HG02870 (cell line): ENCODE measurements at regions not wholly inside any gene's neighbourhood (a gene's known extent, or its start where the extent isn't known, plus 50 kb on each side); places are given as distances from the start of the nearest gene placed in this dataset.
"Not testable (repeated sequence)": the region's sequence is repeated elsewhere in the genome, so short reads cannot be mapped to it uniquely, and the experiment has no call there.

Experiments used
- ATAC-seq: cut with Tn5 transposase; IDR thresholded peaks from one replicate; pipeline ENCODE4 v1.9.1; 2021; ENCODE audit warnings: mild to moderate bottlenecking, moderate library complexity; ENCODE audit not compliant: unreplicated experiment

DNA sequence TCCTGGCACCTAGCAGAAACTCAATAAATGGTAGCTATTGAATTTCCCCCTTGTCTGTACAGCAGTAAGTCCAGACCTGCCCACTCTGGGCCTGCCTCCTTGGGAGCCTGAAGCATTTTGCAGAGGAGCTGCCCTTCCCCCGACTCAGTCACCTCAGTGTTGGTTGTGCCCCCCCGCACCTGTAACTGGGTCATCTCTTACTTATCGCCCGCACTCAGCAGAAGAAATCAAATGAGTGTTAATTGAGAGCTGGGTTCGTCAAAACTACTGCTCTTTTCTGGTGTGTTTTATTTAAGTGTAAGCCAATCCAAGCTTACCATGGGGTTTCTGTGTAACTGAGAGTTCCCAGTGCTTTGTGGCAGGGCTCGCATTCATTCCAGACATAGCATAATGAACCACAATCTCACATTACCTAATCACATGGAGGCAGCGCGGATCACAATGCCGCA lies 175.5 kb upstream of the IRF2BP2 start:
- ATAC-seq: not testable (repeated sequence)

DNA sequence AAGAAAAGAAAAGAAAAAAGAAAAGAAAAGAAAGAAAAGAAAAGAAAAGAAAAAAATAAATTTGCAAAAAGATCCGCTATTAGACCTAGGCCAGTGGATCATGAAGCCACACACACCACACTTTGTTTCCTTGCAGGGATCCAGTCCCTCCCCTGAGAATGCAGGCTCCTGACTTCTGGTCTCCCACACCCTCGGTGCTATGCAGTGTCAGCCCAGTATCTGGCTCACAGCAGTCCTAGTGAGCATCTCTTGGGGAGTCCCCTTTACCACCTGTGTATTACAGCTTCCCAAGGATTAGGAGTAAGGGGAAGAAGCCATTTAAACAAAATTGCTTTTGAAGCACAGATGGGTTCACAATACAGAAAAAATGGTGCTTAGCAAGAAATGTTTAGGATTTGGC lies 174.1 kb upstream of the IRF2BP2 start:
- not testable (repeated sequence) for ATAC-seq

DNA sequence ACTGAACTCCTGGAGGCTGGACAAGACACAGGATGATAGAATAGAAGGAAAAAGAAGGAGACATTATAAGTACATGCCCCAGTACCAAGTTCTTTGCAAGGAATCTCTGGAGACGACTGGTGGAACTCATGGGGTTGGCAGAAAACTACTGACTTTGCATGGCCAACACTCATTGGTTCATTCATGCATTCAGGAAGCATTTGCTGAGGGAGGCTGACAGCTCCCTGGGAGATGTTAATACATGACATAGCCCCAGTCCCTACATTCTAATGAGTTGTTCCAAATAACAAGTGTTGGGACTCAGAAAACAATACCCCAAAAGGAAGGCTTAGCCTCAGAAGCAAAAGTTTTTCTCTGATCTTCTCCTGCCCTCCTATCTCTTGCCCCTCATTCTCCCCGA lies 172.8 kb upstream of the IRF2BP2 start:
- no peak for ATAC-seq

GRCh38 chr1:234782105-234782751 lies 172.2 kb upstream of the IRF2BP2 start:
- ATAC-seq: no peak

DNA sequence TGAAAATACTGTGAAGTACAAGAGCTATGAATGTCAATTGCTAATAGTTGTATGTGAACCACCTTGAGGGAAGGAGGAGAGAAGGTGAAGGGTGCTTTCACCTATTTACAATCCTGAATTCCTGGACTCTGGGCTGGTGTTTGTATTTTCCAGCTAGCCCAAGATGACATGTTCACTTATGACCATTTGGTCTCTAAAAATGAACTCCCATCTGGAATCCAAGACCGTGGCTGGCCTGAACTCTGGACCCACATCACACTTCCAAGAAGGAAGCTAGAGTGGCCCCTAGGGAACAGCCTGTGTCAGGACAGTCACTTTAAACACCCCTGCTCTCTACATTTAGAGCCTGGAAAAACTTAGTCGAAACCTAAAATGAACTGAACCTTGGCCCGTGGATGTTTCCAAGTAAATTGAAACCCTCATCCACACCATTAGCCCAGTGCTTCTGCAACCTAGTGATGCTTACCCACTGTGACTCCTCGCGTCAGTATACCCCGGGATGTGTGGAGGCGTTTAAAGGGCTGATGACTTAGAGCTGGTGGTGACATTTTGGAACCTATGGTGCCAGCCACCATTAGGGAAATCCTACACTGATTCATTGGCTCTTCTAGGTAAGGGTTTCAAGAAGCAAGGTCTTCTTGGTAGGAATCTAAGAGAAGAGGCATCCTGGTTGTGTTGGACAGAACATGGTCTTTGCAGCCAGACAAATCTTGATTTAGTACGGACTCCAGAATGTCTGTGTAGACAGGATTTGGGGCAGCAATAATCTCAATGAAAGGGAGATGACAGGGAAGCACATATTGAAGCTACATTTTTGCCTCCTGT lies 171.5 kb upstream of the IRF2BP2 start:
- ATAC-seq: no peak

GRCh38 chr1:234780531-234781162 lies 170.7 kb upstream of the IRF2BP2 start:
- no peak for ATAC-seq

DNA sequence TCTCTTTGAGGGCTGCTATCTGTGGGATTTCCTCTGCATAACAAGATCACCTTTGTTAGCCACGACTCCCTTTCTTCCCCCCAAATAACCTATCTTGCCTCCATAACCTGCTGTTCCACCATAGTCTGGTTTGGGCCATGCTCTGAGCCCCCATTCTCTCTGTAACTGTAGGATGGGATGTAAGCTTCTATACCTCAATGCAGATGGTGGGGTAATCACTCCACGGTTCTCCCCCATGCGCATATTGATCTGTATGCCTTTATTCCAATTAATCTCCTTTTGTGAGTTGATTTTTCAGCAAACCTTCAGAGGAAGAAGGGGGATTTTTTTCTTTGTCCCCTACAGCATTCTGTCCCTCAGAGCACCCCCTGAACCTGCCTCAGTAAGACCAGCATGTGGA lies 170.1 kb upstream of the IRF2BP2 start:
- no peak for ATAC-seq

- ATAC-seq: not testable (repeated sequence)
These were observed 169.6 kb upstream of the IRF2BP2 start for GRCh38 chr1:234779600-234779999.

- ATAC-seq: no peak
These were observed 169.2 kb upstream of the IRF2BP2 start for GRCh38 chr1:234779160-234779538.

DNA sequence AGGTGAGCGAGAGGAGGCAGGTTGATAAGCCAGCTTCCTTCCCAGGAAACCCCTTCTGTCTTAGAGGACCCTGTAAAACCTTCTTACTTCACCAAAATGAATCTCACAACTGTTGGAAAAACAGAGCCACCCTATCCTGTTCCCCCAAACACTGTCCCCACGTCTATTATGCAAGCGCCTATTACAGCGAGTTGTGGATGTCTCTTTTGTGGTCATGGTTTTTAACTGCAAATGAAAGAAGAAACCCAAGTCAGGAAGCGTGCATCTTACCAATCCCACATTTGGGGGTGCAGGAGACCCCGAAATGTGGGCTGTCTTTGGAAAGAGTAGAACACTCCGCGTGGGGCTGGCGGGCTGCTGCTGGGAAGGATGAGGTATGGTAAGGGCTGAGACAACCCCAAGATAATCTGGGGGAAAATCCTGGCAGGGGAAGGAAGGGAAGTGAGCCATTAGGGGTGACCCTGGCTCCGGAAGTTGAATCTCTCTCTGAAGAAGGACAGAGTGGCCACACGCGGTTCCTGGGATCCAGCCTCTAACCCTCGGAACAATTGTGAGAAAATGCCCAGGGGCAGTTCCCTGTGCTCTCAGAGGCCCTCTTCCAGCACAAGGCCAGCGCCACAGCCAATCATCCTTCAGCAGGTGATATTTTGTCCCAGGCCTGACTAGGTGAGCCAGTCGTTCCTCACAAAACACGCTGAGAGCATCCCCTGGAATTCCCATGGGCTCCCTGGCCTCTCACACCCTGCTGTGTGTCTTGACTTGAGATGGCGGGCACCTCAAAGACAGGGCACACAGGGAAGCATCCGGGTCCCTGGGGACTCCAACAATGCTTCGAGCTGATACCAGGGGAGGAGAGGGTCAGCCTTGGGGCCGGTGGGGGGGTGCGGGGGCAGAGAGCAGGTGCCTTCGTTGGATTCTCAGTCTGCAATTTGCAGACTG lies 168.5 kb upstream of the IRF2BP2 start:
- no peak for ATAC-seq

DNA sequence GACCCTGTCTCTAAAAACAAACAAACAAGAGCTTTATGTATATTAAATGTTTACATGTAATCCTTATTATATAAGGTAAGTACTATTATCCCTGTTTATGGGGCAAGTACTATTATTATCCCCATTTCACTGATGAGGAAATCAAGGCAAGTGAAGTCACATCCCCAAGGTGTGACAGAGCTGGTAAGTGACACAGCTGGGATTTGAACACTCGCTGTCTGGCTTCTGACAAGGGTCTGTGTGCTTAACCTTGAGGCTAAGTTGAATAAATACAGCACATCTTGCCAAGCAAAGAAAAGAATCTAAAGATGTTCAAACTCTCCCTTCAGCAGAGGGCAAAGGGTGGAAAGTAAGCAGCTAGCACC lies 167.9 kb upstream of the IRF2BP2 start:
- no peak for ATAC-seq

- ATAC-seq: no peak
These were observed 167.2 kb upstream of the IRF2BP2 start for GRCh38 chr1:234776876-234777855.

DNA sequence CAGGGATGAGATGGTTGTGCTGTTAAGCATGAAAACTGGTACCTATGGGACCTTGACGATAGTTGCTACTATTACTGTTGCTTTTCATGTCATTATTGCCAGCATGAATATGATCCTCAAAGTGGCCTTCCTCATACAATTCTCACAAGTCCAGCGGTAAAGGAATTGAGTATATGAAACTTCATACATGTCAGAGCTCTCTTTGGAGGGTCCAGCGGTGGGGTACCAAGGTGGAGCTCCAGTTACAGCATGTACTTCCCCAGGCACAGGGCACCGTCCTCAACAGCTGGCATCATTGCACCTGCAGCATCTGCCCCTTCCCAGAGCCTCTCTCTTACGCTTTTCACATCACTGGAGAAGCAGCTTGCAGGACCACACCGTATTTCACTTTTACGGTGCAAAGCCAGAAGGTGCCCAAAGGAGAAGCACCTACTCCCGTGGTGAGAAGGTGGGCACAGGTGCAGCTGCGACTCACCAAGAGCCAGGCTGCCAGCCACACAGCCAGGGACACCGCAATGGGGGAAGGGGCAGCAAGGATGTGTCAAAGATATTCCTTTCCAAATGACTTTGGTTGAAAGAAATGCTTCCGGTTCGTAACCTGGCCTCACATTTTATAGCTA lies 166.4 kb upstream of the IRF2BP2 start:
- ATAC-seq: no peak

DNA sequence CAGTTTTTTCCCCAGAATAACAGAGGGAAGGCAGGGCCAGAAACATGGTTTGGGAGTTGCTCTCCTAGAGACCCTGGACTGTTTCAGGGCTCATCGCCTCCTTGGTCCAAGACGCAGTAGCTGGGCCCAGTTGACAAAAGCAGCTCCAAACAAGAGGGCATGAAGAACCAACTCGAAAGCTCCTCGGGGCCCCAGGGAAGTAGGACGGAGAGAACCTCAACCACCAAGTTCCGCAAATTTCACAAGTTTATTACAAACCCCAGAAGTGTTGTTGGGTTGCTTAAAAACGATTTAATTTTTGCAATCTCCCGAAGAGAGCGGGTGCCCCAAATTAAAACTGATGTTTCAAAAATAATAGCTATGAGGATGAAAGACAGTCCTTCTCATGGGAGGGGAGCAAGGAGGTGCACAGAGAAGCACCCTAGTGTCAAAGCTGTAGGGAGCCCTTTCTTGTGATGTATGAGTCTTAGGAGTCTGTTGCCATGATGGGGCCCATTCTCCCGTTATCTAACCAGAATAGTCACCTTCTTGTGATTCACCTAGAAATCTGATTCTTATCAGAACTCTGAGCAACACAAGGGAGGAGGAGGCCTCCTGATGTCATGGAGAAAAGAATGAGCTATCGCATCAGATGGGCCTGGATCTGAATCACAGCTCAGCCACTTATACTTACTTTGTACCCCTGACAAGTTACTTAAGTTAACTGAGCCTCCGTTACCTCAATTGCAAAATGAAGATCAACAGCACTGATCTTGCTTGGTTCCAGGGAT lies 165.7 kb upstream of the IRF2BP2 start:
- ATAC-seq: no peak

- ATAC-seq: no peak
These were observed 165.0 kb upstream of the IRF2BP2 start for GRCh38 chr1:234774971-234775370.

GRCh38 chr1:234773936-234774677 lies 164.1 kb upstream of the IRF2BP2 start:
- ATAC-seq: no peak

- peak; percentile 86 for ATAC-seq
These were observed 162.6 kb upstream of the IRF2BP2 start for GRCh38 chr1:234772345-234773147.
